Astrocyte of the cerebellum (primary cell): ENCODE measurements at regions not wholly inside any gene's neighbourhood (a gene's known extent, or its start where the extent isn't known, plus 50 kb on each side); places are given as distances from the start of the nearest gene placed in this dataset.

ENCODE experiments used
- DNase-seq: peaks from one replicate; pipeline ENCODE4 v3.0.0-alpha.2; 2011; ENCODE audit warnings: low read depth
- H3K4me3 ChIP-seq: 2 replicates; pipeline ENCODE4 v1.5.1; 2011; ENCODE audit warnings: mild to moderate bottlenecking, low read depth, low read length, moderate library complexity
- CTCF ChIP-seq: IDR thresholded peaks from 2 replicates; pipeline ENCODE4 v1.5.1; 2012; ENCODE audit warnings: low read length, low read depth, moderate library complexity, mild to moderate bottlenecking; ENCODE audit errors: missing control alignments
- in situ Hi-C: cut with HindIII; loops from 2 replicates; pipeline ENCODE4 v1.10.0; 2017; ENCODE audit warnings: low sequenced_read_pairs

GRCh38 chr18:64245126-64245861, 96.4 kb upstream of the LINC00305 start:
- no peak for DNase-seq
- no peak for TF ChIP-seq CTCF
- H3K4me3 ChIP-seq: no peak overlapping the region

GRCh38 chr18:64244571-64244970, 95.7 kb upstream of the LINC00305 start:
- DNase-seq: no peak
- TF ChIP-seq CTCF: no peak
- H3K4me3 ChIP-seq: no peak overlapping the region
- in situ Hi-C loops: no loop called here

More at GRCh38 chr18:64245126-64245861, 96.4 kb upstream of the LINC00305 start:
- in situ Hi-C loops: no loop called here

DNA sequence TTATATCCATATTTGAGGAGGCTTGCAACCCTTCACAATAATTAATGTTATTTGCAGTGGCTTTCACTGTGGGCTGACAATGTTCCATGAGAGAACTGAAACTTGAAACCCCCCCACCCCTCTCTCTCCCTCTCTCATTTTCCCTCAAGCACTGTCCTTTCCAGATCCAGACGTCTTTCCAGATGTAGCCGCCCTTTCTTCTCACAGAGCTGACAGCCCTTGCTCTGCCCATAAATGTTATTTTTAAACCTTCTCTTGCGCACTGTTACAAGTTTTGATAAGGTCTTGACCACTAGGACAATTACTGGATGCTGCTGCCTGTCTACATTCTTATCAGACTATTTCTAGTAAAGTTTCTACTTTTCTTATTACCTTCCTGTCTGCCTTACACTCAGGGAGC, 91.4 kb upstream of the LINC00305 start:
- DNase-seq: no peak
- in situ Hi-C loops: no loop called here
- no peak for TF ChIP-seq CTCF
- no peak overlapping the region for H3K4me3 ChIP-seq

DNA sequence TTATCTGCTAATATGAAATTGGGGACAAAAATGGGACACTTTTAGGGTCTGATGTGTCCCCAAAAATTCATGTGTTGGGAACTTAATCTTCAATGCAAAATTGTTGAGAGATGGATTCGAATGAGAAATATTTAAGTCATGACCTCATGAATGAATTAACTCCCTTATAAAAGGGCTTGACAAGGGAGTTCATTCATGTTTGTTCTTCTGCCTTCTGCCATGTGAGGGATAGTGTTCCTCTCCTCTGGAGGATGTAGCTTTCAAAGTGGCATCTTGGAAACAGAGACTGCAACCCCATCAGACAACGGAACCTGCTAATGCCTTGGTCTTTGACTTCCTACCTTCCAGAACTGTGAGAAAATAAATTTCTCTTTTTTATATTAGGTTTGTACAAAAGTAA, 89.2 kb upstream of the LINC00305 start:
- no peak for TF ChIP-seq CTCF
- in situ Hi-C loops: no loop called here
- H3K4me3 ChIP-seq: no peak overlapping the region
- no peak for DNase-seq

- in situ Hi-C loops: no loop called here
- no peak for DNase-seq
- H3K4me3 ChIP-seq: no peak overlapping the region
- no peak for TF ChIP-seq CTCF
Measured at GRCh38 chr18:64234321-64234720, 85.4 kb upstream of the LINC00305 start.

- in situ Hi-C loops: no loop called here
Measured at GRCh38 chr18:64233851-64234250, 85.0 kb upstream of the LINC00305 start.

More at GRCh38 chr18:64233851-64234250, 85.0 kb upstream of the LINC00305 start:
- no peak for DNase-seq
- no peak overlapping the region for H3K4me3 ChIP-seq
- TF ChIP-seq CTCF: no peak
